Cardiac fibroblast (primary cell): ENCODE measurements at regions not wholly inside any gene's neighbourhood (a gene's known extent, or its start where the extent isn't known, plus 50 kb on each side); places are given as distances from the start of the nearest gene placed in this dataset.

Experiments
- DNase-seq, 2 donors: peaks; one replicate each; pipeline versions ENCODE4 v3.0.0 to v3.0.0-alpha.2; 2010; ENCODE audit warnings: low read depth in 2 of 2
- H3K4me3 ChIP-seq, 2 donors: replicated peaks in 1 of 2; 1 replicate in 1 of 2; 2 replicates in 1 of 2; pipeline ENCODE4 v1.5.1; 2011; ENCODE audit warnings: low read depth in 2 of 2, low read length in 2 of 2, mild to moderate bottlenecking in 2 of 2, moderate library complexity in 1 of 2
- CTCF ChIP-seq: IDR thresholded peaks from one replicate; pipeline ENCODE4 v1.5.1; 2011; ENCODE audit warnings: low read depth, mild to moderate bottlenecking, low read length, inconsistent platforms

DNA sequence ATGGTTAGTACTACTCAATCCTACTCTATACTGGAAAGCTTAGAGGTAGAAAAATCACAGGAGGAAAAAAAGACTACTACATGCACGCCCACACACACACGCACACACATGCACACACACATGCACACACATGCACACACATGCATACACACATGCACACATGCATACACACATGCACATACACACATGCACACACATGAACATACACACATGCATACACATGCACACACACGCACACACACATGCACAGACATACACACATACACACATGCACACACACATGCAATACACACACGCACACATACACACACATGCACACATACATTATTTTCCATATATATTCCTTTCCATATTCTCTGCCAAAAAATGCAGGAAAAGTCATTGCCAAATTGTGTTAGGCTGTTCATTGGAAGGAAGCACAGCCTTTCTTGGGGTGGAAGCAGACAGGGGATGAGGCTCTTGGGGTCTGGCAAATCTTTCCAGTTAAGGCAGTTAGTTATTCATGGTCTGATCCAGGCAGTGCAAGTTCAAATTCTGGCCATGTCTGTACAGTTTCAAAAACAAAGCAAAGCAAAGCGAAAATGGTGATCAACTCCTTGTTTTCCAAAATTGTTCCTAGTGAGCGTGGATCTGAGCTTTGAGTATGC is 187.9 kb upstream of the EGFLAM start:
- DNase-seq, result no peak
- TF ChIP-seq CTCF, result no peak
- no peak overlapping the region for H3K4me3 ChIP-seq

DNA sequence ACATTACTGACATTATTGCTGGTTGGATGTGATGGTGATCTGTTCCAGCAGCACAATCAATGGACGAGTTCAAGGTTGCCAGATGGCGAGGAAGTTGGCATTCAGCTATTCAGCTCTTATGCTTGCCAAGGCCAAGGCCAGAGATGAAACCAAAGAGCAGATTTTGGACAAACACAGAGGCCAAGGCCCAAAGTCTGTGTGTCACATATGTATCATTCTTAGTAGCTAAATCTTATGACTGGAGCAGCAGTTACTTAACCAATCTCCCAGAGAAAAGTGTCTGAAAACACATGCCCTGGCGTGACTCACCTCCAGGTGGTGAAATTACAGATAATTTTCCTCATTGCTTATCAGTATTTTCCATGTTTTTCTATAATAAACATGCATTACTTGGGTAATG is 189.0 kb upstream of the EGFLAM start:
- peak in 1 of 2 donors; percentile 23 for DNase-seq
- no peak for TF ChIP-seq CTCF
- no peak overlapping the region for H3K4me3 ChIP-seq

- no peak overlapping the region for H3K4me3 ChIP-seq
- DNase-seq, result peak; percentile 37 to 60
- no peak for TF ChIP-seq CTCF
These were observed 198.0 kb upstream of the EGFLAM start for GRCh38 chr5:38060354-38060753.

- no peak for TF ChIP-seq CTCF
- peak in 1 of 2 donors; percentile 14 for DNase-seq
- H3K4me3 ChIP-seq, result no peak overlapping the region
These were observed 198.5 kb upstream of the EGFLAM start for GRCh38 chr5:38059876-38060275.

DNA sequence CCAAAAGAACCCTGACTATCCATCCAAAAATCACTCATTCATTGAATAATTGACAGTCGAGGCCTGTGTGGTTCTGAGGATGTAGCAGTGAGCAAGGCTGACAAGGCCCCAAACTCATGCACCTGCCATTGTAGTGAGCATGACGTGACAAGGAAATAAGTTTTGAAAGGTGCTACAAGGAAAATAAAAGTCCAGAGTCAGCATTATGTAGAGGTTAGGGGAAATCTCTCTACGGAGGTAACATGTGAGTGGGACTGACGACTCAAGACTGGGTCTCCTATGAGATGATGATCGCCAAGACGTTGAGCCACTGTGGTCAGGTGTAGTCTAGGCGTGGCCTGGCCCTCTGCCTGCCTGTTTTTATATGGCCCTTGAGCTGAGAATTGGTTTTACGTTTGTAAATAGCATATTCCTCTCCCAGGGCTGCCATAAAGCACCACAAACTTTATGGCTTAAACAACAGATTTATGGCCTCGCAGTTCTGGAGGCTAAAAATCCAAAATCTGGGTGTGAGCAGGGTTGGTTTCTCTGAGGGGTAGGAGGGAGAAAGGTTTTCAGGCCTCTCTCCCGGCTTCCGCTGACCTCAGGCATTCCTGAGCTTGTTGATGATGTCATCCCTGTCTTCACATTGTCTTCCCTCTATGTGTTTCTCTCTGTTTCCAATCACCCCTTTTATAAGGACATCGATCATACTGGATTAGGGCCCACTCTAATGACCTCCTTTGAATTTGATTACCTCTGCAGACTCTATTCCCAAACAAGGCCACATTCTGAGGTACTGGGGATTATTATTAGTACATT is 206.4 kb upstream of the EGFLAM start:
- TF ChIP-seq CTCF, result no peak
- no peak for DNase-seq
- no peak overlapping the region for H3K4me3 ChIP-seq

- H3K4me3 ChIP-seq, result no peak overlapping the region
- TF ChIP-seq CTCF, result no peak
- DNase-seq, result no peak
These were observed 208.6 kb upstream of the GDNF start for GRCh38 chr5:38048400-38048799.
